HK-2 (cell line): ENCODE measurements at regions not wholly inside any gene's neighbourhood (a gene's known extent, or its start where the extent isn't known, plus 50 kb on each side); places are given as distances from the start of the nearest gene placed in this dataset.

Experiments
- DNase-seq: peaks from one replicate; pipeline ENCODE4 v3.0.0-alpha.2; 2018; ENCODE audit not compliant: unreplicated experiment

DNA sequence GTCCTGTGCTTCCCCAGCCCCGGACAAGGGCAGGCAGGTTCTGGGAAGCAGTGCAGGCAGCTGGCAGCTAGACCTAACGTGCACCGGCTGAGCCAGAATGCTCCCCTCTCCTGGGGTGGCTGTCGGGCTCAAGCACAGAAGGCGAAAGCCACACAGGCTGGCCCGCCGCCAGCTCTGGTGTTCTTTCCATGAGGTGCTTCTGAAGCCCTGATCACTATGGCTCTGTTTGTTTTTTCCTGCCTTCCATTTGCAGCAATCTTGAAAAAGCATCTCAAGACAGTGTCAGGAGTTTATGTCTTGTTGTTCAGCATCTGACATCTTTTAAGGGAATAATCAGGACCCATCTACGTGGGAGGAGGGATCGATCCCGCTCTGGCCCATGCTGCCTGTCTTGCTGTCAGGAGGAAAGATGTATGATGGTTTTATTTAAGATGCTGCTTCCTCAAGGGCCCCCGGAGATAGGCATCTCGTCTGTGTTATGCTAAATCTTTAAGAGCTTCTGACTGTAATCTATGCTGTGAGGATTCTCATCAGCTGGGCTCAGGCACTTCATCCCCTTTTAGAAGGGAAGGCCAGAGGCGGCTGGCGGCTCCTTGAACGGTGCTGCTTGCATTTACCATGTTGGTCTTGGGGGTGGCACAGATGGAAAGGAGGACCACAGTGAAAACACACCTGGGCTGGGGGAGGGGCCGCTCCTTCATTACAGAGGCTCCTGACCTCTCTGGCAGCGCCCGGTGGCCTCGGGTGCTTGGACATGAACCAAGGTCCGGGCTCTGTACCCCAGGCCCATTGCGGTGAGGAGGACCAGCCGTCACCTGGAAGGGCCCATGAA, 118.5 kb upstream of the HDAC4 start:
- DNase-seq, result no peak

DNA sequence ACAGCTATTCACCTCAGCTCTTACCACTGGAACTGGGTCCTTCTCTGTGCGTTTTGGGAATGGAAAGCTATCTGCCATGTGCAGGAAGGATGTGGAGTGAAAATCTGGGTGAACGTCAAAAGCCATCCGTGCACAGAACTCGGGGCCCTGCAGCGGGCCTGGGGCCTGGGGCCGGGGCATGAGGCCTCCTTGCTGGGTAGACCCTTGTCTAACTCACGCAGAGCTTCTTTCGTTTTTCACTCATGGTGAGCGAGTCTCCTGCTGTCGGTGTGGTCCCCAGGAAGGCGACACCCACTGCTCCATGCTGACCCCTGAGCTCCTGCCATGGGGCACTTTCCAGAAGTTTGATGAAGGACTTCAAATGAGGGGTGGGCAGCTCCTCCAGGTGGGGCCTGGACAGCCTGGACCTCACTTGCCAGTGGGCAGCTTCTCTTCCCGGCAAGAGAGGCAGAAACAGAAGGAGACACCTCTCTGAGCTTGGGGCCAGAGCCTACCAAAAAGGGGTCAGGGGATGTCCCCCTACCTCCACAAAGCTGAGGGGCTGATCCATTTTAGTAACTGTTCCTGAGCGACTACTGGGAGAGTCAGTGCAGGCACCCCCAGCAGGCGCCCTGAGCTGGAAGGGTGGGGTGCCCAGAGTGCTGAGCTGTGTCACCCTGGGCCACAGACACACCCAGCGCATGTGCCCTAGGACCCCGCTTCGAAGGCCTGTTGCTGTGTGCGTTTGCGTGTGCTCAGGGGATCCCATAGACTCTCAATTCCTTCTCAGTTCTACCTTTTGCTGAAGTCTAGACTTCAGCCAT, 117.7 kb upstream of the HDAC4 start:
- no peak for DNase-seq

DNA sequence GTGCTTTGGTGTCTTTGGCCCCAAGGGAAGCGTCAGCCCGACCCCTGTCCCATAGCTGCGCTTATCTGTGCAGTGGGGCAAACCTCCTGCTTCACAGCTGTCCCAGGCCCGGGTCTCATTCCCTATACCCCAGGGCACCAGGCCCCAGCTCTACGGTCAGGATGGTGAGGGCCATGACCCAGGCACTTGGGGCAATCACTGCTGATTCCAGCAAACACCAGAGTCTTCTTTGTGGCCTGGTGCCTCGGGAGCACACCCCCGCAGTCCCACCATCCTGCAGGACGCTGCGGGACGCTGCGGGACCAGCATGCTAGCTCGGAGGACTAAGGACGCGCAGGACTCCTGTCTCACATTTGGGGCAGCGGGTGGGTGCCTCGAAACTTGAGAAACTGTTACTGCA, 116.9 kb upstream of the HDAC4 start:
- no peak for DNase-seq

DNA sequence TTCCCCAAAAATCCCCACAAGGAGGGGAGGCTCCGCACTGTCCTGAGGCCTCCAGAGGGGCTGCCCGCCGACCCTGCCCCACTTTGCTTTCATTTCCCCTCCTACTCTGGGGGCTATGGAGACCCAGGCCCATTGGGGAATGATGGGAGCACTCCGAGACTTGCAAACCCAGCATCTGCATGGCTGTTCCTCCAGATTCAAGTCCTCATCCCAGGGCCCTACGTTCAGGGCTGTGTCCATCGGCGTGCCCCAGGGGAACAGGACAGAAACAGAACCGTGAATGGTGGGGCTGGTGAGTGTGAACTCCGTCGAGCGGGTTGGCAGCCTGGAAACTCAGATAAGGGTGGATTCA, 116.1 kb upstream of the HDAC4 start:
- DNase-seq, result no peak

DNA sequence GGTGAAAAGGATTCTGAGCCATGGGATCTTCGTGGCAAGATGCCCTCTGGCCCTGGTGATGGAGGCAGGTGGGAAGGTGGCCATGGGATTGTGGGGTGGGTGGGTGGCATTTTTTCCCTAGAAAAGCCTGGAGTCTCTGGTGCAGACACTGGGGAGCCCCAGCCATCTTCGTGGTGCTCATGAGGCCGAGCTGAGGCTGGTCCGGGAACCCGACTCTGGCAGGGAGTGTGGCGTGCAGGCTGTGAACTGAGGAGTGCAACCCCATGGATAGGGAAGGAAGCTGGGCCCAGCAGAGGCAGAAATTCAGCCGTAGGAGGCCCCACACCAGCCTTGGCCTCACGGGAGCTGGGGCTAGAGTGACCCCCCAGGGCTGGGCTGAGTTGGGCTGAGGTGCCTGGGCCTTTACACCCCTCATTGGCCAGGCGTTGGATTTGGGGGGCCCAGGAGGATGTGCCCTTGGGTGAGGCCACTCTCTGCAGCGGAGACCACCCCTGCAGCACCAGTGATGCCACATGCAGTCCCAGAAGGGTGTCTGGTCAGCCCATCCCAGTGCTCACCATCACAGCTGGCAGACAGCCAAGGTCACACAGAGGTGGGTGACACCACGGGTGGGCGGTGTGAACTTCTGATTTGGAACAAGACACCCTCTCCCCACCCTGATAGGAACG, 115.6 kb upstream of the HDAC4 start:
- DNase-seq, result no peak

DNA sequence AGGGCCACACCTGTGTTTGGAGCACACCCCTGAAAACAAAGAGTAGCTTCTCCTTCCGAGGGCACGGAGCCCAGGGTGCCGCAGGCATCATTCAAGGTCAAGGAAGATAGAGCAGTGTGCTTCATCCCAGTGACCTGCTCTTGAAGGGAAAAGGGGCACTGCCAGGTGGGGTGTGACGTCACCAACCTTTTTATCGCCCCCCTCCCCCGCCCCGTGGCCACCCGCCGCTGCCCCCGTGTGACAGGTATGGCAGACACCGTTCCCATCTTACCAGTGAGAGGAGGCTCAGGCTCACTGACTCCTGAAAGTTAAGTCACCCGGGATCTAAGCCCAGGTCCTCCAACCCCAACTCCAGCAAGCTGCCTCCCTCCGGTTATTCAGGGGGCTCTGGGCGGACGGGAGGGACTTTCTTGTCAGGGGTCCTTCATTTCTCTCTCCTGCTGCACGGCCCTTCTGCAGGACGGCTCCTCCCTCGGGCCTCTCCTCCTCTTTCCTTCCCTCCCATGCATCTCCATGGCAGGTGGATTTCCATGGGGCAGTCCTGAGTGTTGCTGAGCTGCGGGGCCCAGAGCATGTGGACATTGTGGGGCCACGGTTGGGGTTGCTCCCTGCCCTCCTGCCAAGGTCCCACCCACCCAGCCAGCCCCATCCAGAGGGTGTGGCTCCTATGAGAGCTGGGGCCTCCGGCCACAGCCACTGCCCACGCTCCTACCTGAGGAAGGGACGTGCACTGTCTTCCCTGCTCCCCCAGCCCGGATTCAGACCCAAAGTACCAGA, 114.1 kb upstream of the HDAC4 start:
- no peak for DNase-seq

DNA sequence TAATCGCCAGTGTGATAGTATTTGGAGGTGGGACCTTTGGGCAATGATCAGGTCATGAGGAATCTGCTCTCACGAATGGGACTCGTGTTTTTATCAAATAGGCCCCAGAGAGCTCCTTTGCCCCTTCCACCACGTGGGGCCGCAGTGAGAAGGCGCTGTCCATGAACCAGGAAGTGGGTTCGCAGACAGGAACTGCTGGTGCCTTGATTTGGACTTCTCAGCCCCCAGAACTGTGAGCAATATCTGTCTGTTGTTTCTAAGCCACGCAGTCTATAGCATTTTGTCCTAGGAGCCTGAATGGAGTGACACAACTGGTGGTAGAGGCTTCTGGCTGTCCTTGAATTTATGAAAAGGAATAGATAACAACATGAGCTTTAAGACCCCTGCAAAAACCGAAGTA, 111.2 kb upstream of the HDAC4 start:
- no peak for DNase-seq

DNA sequence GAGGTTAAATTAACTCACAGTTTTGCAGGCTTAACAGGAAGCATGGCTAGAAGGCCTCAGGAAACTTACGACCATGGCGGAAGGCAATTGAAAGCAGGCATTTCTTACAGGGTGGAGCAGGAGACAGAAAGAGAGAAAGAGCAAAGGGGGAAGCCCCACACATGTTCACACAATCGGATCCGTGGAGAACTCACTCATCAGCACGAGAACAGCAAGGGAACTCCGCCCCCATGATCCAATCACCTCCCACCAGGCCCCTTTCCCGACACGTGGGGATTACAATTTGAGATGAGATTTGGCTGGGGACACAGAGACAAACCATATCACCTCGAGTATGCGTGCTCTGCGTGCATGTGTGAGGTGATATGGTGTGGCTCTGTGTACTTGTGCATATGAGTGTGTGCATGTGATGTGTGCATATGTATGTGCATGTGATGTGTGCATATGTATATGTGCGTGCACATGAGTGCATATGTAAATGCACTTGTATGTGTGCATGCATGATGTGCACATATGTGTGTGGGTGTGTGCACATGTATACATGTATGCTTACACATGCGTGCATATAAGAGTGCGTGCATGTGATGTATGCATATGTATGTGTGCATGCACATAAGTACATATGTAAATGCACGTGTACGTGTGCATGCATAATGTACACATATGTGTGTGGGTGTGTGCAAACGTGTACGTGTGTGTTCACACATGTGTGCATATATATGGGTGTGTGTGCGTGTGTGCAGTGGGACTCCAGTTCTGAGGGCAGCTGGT, 108.7 kb upstream of the HDAC4 start:
- DNase-seq, result no peak

DNA sequence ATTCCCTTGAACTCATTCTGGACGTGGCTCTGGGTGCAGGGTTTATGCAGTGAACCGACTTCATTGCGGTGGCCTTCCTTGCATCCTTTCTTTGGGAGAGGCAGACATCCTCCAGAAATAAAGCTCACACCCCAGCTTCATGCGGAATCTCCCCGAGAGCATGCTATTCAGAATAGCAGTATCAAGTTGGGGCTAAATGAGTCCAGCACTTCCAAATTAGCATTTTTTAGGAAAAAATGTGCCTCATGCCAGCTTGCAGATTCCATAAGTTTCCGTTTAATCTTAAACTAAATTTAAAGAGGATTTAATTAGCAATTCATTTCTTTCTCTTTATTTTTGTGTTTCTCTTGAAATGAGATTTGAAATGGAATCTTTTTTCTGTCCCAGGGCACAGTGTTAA, 107.4 kb upstream of the HDAC4 start:
- no peak for DNase-seq

DNA sequence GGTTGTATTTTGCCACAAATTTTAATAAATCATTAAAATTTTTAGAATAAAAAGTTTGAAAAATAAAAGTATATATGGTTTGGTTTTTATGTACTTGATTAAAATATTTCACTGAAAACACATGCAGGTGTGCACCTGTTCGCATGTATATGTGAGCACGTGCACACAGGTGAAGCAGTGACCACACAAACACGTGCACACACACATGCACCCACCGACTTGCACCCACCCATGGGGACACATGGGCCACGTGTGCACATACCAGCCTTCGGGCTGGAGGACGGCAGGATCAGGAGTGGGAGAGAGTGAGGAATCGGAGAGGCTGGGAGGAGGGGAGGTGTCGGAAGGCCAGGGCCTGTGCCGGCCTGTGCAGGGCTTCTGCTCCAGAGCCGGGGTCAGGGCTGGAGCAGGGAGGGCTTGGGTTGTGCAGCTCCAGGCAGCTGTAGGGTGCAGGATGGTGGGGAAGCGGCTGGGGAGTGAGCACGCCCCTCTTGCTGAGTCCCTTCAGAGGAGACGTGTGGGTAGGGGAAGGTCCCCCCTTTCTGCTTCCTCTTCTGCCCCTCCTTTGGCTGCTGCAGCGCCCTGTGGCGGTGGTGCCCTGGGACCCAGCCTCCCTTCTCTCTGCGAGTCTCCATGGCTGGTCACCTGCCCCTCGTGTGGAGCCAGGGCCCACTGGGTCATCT, 106.9 kb upstream of the HDAC4 start:
- DNase-seq, result no peak

DNA sequence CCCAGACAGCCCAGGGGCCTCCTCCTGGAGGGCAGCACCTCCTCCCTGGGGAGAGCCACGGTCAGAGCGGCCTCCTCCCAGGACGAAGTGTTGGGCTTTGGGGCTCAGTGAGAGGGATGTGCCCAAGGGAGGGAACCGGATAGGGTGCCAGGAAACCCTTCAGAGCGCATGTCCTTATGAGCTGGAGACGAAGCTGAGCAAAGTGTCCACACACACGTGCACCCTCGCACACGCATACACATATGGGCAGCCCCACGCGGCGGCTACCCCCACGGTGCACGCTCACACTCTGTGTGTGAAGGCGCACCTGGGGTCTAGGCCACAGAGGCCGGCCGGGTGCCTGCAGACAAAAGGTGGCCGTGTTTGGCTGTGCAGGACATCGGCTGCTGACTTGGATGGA, 106.1 kb upstream of the HDAC4 start:
- no peak for DNase-seq

DNA sequence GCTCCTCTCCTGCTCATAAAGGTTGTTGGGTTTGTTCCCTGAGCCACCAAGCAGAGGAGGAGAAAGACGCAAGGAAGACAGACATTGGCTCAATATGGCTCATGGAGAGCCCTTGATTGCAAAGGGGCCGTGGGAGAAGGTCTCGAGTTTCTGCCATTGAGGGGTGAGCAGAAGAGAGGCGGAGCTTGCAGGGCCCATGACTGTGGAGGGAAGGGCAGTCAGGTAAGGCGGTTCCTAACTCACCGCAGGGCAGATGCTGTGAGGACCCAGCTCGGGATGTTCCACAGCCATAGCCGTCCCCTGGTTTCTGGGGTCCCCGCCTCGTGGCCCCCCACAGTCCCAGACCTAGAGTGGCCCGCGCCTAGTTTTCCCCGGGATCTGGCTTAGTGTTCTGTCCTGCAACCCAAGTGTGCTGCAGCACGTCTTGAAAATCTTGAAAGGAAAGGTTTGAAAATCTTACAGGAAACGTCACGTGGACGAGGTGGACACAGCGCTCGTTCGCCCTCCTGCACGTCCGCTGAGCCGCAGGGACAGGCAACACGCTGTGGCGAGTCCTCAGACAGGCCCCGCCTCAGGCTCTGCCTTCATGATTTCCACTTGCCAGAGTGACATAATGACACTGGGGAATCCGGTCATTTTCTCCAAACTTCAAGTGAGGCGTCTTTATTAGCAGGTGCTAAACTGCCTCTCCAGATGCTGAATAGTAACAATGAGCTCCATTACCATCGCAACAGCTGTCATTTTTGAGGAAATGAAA, 105.5 kb upstream of the HDAC4 start:
- DNase-seq, result no peak

DNA sequence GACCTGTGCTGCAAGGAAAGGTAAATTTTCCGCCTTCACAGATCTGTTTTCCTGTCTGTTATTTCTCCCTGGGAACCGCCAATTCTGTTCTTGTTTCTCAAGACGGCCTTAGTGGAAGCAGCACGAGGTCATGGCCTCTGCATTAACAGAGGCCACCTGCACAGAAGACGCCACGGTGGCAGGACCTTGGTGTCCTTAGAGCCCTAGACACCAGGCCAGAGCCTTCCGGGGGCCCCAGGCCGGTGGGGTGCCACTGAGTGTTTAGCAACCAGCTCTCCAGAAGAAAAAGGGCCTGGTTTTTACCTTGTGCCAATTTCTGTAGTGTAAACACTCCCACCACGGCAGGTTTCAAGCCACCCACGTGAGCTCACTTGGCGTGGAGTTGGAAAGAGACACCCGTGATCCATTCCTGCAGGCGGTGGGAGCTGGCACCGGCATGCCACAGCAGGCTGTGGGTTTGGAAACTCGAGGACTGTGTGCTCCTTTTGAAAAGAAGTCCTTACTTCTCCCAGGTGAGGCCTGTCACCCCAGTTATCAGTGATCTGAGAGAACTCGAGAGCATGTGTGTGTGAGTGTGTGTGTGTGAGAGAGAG, 103.9 kb upstream of the HDAC4 start:
- DNase-seq, result no peak

DNA sequence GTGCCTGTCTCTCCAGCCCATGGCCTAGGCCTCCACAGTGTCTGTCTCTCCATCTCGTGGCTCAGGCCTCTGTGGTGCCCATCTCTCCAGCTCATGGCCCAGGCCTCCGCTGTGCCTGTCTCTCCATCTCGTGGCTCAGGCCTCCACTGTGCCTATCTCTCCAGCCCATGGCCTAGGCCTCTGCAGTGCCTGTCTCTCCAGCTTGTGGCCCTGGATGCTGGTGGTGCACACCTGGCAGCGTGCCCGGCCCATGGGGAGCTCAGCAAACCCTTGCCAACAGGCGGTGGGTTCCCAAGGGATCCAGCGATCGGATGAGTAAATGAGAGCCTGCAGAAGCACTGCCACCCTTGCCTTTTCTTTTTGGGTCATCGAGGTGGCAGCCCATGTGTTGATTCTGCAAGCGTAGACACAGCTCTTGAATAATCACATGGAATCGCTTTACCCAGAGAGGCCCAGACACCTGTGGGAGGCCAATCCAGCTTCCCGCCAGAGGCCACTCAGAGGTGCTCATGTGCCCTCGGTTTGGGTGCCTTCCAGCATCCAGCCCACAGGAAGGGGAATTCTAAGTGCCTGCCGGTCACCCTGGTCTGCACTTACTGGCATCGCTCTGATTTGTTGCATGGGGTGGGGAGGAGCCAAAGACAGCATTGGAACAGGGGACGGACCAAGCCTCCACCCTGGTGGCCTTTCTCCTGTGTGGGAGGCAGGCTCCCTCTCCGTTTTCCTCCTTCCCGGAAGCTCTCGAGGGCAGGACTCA, 101.8 kb upstream of the HDAC4 start:
- DNase-seq, result no peak

DNA sequence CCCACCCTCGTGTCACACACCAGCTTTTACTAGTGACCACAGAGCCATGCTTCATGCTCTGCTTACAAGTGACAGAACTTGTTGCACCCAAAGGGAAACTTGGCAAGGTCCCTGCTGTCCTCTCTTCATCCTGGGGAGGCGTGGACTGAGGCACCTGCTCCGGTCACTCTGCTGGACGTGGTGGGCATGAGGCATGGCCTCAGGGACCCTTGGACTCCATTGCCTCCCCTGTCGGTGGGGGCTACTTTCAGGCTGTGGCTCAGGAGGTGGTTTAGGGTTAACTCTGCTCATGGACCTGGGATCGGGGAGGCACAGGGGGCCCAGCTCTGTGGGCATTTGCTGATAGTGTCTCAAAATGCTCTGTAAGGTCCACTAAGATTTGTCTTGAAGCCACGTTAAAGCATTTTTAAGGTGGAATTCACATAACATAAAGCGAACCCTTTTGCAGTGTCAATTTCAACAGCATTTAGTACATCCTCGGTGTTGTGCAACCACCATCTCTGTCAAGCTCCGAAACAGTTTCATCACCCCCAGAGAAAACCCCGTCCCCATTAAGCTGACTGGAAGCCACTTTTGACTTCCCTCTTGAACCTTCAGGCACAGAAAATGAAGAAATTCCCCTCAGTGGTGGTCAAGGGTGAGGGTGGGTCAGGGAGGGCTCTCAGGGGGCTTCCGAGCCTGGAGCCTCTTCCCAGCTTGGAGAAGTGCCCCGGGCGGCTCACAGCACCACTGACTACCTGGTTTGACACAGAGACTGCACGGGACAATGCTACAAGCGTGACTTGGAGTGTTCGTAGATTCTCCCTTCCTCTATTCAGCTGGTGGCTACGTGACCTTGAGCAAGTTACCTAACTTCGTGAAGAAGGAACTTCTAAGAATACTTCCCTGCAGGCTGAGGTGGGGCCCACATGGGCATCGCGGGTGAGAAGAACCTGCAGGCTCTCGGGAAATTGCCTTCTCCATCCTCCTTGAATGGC, 100.0 kb upstream of the HDAC4 start:
- no peak for DNase-seq

DNA sequence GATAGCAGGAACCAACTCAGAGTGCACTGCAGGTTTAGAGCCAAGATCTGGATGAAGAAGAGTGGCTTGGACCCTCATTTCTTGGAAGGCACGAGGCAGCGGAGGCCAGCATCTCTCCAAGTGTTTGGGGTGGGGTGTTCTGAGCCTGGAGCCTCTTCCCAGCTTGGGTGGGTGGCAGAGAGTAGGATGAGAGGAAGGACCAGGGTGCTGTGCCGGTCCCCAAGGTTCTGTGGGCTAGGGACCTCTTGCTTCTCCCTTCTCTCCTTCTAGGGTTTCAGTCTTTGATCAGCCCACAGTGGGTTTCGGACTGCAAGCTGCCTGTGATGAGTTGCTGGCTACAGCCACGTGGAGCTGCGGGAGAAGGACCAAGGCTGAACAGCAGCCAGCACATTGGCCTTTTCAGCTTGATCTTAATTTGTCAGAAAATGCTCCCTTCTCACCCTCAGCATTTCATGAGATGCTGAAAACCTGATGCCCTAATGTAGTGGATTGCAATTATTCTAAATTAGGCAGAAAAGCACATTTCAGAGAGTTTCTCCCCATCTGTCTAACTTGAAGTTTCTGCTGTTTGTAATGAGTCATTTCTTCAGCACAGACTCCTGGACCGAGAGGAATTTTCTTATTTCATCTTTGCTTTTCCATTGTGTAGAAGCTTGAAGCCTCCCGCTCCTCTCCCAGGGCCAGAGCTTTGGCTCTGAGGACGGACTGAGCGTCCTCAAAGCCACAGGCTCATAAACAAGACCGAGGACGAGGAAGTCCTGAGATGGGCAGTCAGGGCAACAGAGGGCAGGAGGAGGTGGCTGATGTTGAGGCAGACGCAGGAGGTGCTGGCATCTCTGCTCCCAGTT, 99.1 kb upstream of the HDAC4 start:
- DNase-seq, result no peak
